ENCODE measurements at regions not wholly inside any gene's neighbourhood (a gene's known extent, or its start where the extent isn't known, plus 50 kb on each side); places are given as distances from the start of the nearest gene placed in this dataset.

DNA sequence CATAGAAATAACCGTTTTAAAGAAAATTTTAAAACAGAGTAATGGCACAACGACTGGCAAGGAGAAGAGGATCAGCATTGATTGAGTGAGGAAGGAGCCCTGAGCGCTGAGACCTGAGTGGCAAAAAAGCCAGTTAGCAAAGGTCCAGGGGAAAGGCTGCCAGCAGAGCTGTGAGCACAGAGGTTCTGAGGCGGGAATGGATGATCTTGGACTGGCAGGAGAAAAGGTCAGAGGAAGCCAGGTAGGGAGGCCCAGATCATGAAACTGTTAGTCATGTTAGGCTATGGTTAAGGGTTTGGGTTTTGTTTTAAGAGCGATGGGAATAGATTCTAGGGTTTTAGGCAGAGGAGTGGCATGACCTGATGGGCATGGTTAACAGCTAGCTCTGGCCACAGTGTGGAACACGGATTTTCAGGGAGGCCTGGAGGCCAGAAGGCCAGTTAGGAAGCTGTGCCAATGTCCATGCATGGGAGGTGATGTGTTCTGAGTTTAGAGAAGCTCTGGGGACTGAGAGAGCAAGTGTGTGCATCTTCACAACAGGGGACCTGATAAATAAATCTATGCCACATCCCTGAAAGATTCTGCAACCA, 57.7 kb upstream of the GALNT10 start:
- 65 to 75% methylated on average over 6 of the region's 6 CpGs for WGBS, 2 experiments (ENCODE audit: low coverage in 1 of 2, low lambda C conversion rate in 2 of 2, missing lambda C conversion rate in 2 of 2)
- H3K36me3 ChIP-seq (ENCODE audit: low read depth), result no peaks in the 10 kb centered on the region
- DNase-seq, result no peak
- H3K9me2 ChIP-seq (ENCODE audit: insufficient read depth), result no peaks in the 10 kb centered on the region
- no peak overlapping the region for H3K4me2 ChIP-seq (ENCODE audit: unreplicated experiment)
- H3F3A ChIP-seq (ENCODE audit: insufficient read depth), result no peaks in the 10 kb centered on the region
- no peak overlapping the region for H3K9ac ChIP-seq
- no peaks in the 10 kb centered on the region for H3K27me3 ChIP-seq (replicated peaks; ENCODE audit: insufficient read depth)
- H3K79me2 ChIP-seq (ENCODE audit: insufficient read depth), result no peaks in the 10 kb centered on the region
- H4K20me1 ChIP-seq (ENCODE audit: insufficient read depth), result no peaks in the 10 kb centered on the region
- H3K27ac ChIP-seq, result no peak overlapping the region
- in situ Hi-C loops (cut with MboI), result no loop called here
- H3K4me3 ChIP-seq, result no peak overlapping the region
- H2AFZ ChIP-seq, result no peak overlapping the region
- H3K4me1 ChIP-seq (ENCODE audit: insufficient read depth), result no peaks in the 10 kb centered on the region
- TF ChIP-seq EZH2phosphoT487 (IDR thresholded peaks at IDR 0.05; ENCODE audit: insufficient read depth, low read depth), result no peak
- TF ChIP-seq EZH2 (IDR thresholded peaks at IDR 0.05; ENCODE audit: insufficient read depth, poor library complexity, severe bottlenecking), result no peak
- H3K9me3 ChIP-seq (ENCODE audit: low read depth), result no peaks in the 10 kb centered on the region

DNA sequence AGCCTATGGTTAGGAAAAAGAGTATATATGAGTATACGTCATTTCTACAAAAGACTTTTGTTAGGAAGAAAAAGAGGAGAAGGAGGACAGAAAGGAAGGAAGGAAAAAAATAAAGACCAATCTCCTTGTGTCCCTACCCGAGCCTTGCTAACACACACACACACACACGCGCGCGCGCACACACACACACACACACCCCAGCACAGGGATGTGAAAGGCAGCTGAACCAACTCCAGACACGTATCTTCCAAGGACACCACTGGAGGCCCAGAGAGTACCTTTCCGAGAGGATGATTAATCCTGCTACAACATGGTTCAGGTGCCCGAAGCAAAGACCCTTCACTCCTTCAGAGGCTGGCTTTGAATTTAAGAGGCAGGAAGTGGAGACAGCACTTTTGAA, 56.9 kb upstream of the GALNT10 start:
- Histone ChIP-seq H4K20me1 (ENCODE audit: insufficient read depth) (no peaks in the 10 kb centered on the region), H3K9me2 (ENCODE audit: insufficient read depth) (no peaks in the 10 kb centered on the region), H3K79me2 (ENCODE audit: insufficient read depth) (no peaks in the 10 kb centered on the region), H3K9me3 (ENCODE audit: low read depth) (no peaks in the 10 kb centered on the region), H2AFZ (no peak overlapping the region), H3K36me3 (ENCODE audit: low read depth) (no peaks in the 10 kb centered on the region), H3F3A (ENCODE audit: insufficient read depth) (no peaks in the 10 kb centered on the region), H3K27ac (no peak overlapping the region), H3K27me3 (replicated peaks; ENCODE audit: insufficient read depth) (no peaks in the 10 kb centered on the region), H3K4me1 (ENCODE audit: insufficient read depth) (no peaks in the 10 kb centered on the region), H3K4me3 (no peak overlapping the region), H3K4me2 (ENCODE audit: unreplicated experiment) (no peak overlapping the region), H3K9ac (no peak overlapping the region)
- WGBS, 2 experiments (ENCODE audit: low coverage in 1 of 2, low lambda C conversion rate in 2 of 2, missing lambda C conversion rate in 2 of 2), result 79 to 88% methylated on average over 5 to 10 of the region's 10 CpGs
- in situ Hi-C loops (cut with MboI), result no loop called here
- no peak for DNase-seq
- no peak for TF ChIP-seq EZH2phosphoT487 (IDR thresholded peaks at IDR 0.05; ENCODE audit: insufficient read depth, low read depth)
- TF ChIP-seq EZH2 (IDR thresholded peaks at IDR 0.05; ENCODE audit: insufficient read depth, poor library complexity, severe bottlenecking), result no peak

DNA sequence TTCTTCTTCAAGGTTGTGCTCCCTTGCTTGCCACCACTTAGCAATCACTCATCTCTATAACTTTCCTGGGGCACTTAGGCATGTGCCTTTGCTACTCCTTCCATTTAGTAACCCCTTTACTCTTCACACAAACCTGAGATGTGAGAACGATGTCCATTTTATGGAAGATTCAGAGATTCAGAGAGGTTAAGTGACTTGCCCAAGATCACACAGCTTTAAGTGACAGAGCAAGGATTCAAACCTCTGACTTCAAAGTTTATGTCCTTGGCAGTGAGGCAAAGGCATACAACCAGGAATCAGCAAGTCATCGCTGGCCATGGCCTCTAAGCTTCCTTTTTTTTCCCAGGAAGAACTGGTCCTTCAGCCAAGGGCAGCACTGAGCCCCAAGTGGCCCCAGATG, 56.0 kb upstream of the GALNT10 start:
- H3K4me2 ChIP-seq (ENCODE audit: unreplicated experiment), result no peak overlapping the region
- no peak overlapping the region for H3K4me3 ChIP-seq
- no peak overlapping the region for H3K27ac ChIP-seq
- H3K9me2 ChIP-seq (ENCODE audit: insufficient read depth), result no peaks in the 10 kb centered on the region
- no peak overlapping the region for H3K9ac ChIP-seq
- no peaks in the 10 kb centered on the region for H3K36me3 ChIP-seq (ENCODE audit: low read depth)
- TF ChIP-seq EZH2phosphoT487 (IDR thresholded peaks at IDR 0.05; ENCODE audit: insufficient read depth, low read depth) (no peak), EZH2 (IDR thresholded peaks at IDR 0.05; ENCODE audit: insufficient read depth, poor library complexity, severe bottlenecking) (no peak)
- H3K9me3 ChIP-seq (ENCODE audit: low read depth), result no peaks in the 10 kb centered on the region
- no peak overlapping the region for H2AFZ ChIP-seq
- no peaks in the 10 kb centered on the region for H3F3A ChIP-seq (ENCODE audit: insufficient read depth)
- H4K20me1 ChIP-seq (ENCODE audit: insufficient read depth), result no peaks in the 10 kb centered on the region
- WGBS, 2 experiments (ENCODE audit: low coverage in 1 of 2, low lambda C conversion rate in 2 of 2, missing lambda C conversion rate in 2 of 2), result 70 to 87% methylated on average over 2 of the region's 2 CpGs
- no peaks in the 10 kb centered on the region for H3K4me1 ChIP-seq (ENCODE audit: insufficient read depth)
- H3K27me3 ChIP-seq (replicated peaks; ENCODE audit: insufficient read depth), result no peaks in the 10 kb centered on the region
- in situ Hi-C loops (cut with MboI), result no loop called here
- H3K79me2 ChIP-seq (ENCODE audit: insufficient read depth), result no peaks in the 10 kb centered on the region
- DNase-seq, result no peak

DNA sequence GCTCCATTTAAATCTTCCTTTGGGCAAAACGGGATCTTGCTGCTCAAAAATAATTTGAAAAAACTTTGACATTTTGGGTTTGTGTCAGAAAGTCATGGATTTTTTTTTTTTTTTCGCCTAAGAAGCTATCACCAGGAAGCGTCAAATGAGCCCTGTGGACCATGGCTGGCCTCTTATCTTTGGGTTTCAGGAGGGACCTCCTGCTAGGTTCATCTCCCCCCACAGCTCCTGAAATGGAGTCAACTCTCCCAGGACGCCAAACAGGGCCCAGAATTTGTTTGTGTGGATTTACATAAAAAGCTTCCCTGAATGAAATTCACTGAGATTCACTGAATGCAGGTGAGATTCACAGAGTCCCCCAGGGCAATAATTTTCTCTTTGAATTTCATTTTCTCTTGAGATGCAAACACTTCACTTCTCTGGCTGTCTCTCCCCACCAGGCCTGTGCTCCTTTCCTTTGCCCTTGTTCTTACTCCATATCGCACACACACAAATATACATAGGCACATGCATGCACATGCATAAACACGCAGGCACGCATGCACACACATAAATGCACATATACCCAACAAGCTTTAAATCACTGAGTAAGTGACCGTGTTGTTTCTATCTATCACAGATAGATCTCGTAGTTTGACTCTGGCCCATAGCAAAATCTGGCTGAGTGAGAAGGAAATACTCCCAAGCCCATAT, 55.3 kb upstream of the GALNT10 start:
- no peaks in the 10 kb centered on the region for H3K4me1 ChIP-seq (ENCODE audit: insufficient read depth)
- H3K4me3 ChIP-seq, result no peak overlapping the region
- TF ChIP-seq EZH2phosphoT487 (IDR thresholded peaks at IDR 0.05; ENCODE audit: insufficient read depth, low read depth), result no peak
- TF ChIP-seq EZH2 (IDR thresholded peaks at IDR 0.05; ENCODE audit: insufficient read depth, poor library complexity, severe bottlenecking), result no peak
- no peak overlapping the region for H3K27ac ChIP-seq
- WGBS, 2 experiments (ENCODE audit: low coverage in 1 of 2, low lambda C conversion rate in 2 of 2, missing lambda C conversion rate in 2 of 2), result 75 to 76% methylated on average over 9 of the region's 9 CpGs
- no peaks in the 10 kb centered on the region for H4K20me1 ChIP-seq (ENCODE audit: insufficient read depth)
- no peak overlapping the region for H3K4me2 ChIP-seq (ENCODE audit: unreplicated experiment)
- H3K79me2 ChIP-seq (ENCODE audit: insufficient read depth), result no peaks in the 10 kb centered on the region
- DNase-seq, result no peak
- no peaks in the 10 kb centered on the region for H3K9me3 ChIP-seq (ENCODE audit: low read depth)
- no peaks in the 10 kb centered on the region for H3K27me3 ChIP-seq (replicated peaks; ENCODE audit: insufficient read depth)
- H3F3A ChIP-seq (ENCODE audit: insufficient read depth), result no peaks in the 10 kb centered on the region
- no peaks in the 10 kb centered on the region for H3K36me3 ChIP-seq (ENCODE audit: low read depth)
- H3K9ac ChIP-seq, result no peak overlapping the region
- H3K9me2 ChIP-seq (ENCODE audit: insufficient read depth), result no peaks in the 10 kb centered on the region
- in situ Hi-C loops (cut with MboI), result no loop called here
- H2AFZ ChIP-seq, result no peak overlapping the region
